H9 (cell line): ENCODE measurements at regions not wholly inside any gene's neighbourhood (a gene's known extent, or its start where the extent isn't known, plus 50 kb on each side); places are given as distances from the start of the nearest gene placed in this dataset.

Experiments used
- DNase-seq: peaks from one replicate; pipeline ENCODE4 v3.0.0-alpha.2; 2017
- H2AFZ ChIP-seq: one replicate; pipeline ENCODE4 v1.6.1; 2013; ENCODE audit warnings: mild to moderate bottlenecking, low read length, control low read depth, moderate library complexity
- H2AK5ac ChIP-seq: 2 replicates; pipeline ENCODE4 v1.6.1; 2013; ENCODE audit warnings: low read length, control low read depth, mixed read lengths; ENCODE audit not compliant: insufficient read length
- H2BK120ac ChIP-seq: one replicate; pipeline ENCODE4 v1.6.1; 2013; ENCODE audit warnings: low read depth, mild to moderate bottlenecking, low read length, control low read depth, inconsistent platforms; ENCODE audit not compliant: poor library complexity, severe bottlenecking
- H2BK12ac ChIP-seq: 2 replicates; pipeline ENCODE4 v1.6.1; 2013; ENCODE audit warnings: low read length, control low read depth, mixed read lengths, low read depth; ENCODE audit not compliant: insufficient read length
- H2BK15ac ChIP-seq: 2 replicates; pipeline ENCODE4 v1.6.1; 2013; ENCODE audit warnings: low read depth, low read length, control low read depth
- H2BK20ac ChIP-seq: one replicate; pipeline ENCODE4 v1.6.1; 2013; ENCODE audit warnings: low read depth, mild to moderate bottlenecking, low read length, control low read depth, inconsistent platforms; ENCODE audit not compliant: poor library complexity, severe bottlenecking
- H2BK5ac ChIP-seq: 2 replicates; pipeline ENCODE4 v1.6.1; 2013; ENCODE audit warnings: low read length, control low read depth, mixed read lengths; ENCODE audit not compliant: insufficient read length
- H3K14ac ChIP-seq: 2 replicates; pipeline ENCODE4 v1.6.1; 2013; ENCODE audit warnings: low read length, control low read depth; ENCODE audit not compliant: insufficient read depth
- H3K18ac ChIP-seq: 2 replicates; pipeline ENCODE4 v1.6.1; 2013; ENCODE audit warnings: low read depth, mild to moderate bottlenecking, mixed read lengths, low read length, control low read depth; ENCODE audit not compliant: insufficient read length
- H3K23ac ChIP-seq: 2 replicates; pipeline ENCODE4 v1.6.1; 2013; ENCODE audit warnings: low read length, control low read depth, mixed read lengths, low read depth; ENCODE audit not compliant: insufficient read length
- H3K23me2 ChIP-seq: 2 replicates; pipeline ENCODE4 v1.6.1; 2013; ENCODE audit warnings: low read depth, mild to moderate bottlenecking, mixed read lengths, low read length, control low read depth; ENCODE audit not compliant: insufficient read length, poor library complexity, severe bottlenecking
- H3K27ac ChIP-seq: 2 replicates; pipeline ENCODE4 v1.5.1; 2013; ENCODE audit warnings: low read length, control low read depth, mixed read lengths, low read depth; ENCODE audit not compliant: insufficient read length
- H3K27me3 ChIP-seq: 2 replicates; pipeline ENCODE4 v1.6.1; 2013; ENCODE audit warnings: low read length, control low read depth, inconsistent platforms; ENCODE audit not compliant: insufficient read depth
- H3K4ac ChIP-seq: 2 replicates; pipeline ENCODE4 v1.6.1; 2013; ENCODE audit warnings: low read depth, mild to moderate bottlenecking, control low read depth, inconsistent platforms, low read length, moderate library complexity
- H3K4me1 ChIP-seq: 2 replicates; pipeline ENCODE4 v1.6.1; 2013; ENCODE audit warnings: low read length, control low read depth, inconsistent platforms; ENCODE audit not compliant: insufficient read depth
- H3K4me2 ChIP-seq: 2 replicates; pipeline ENCODE4 v1.6.1; 2013; ENCODE audit warnings: low read length, control low read depth, mixed read lengths; ENCODE audit not compliant: insufficient read length, insufficient read depth
- H3K56ac ChIP-seq: 2 replicates; pipeline ENCODE4 v1.6.1; 2013; ENCODE audit warnings: low read depth, mild to moderate bottlenecking, mixed read lengths, low read length, control low read depth; ENCODE audit not compliant: insufficient read length
- H3K79me1 ChIP-seq: 2 replicates; pipeline ENCODE4 v1.6.1; 2013; ENCODE audit warnings: low read depth, mild to moderate bottlenecking, moderate library complexity, low read length, control low read depth, inconsistent platforms; ENCODE audit not compliant: insufficient read depth, poor library complexity, severe bottlenecking
- H3K79me2 ChIP-seq: 2 replicates; pipeline ENCODE4 v1.6.1; 2013; ENCODE audit warnings: low read length, control low read depth, inconsistent platforms; ENCODE audit not compliant: insufficient read depth
- H3K9ac ChIP-seq: 2 replicates; pipeline ENCODE4 v1.6.1; 2013; ENCODE audit warnings: low read length, control low read depth, mixed read lengths; ENCODE audit not compliant: insufficient read length; ENCODE audit errors: extremely low read depth
- H3K9me3 ChIP-seq: one replicate; pipeline ENCODE4 v1.6.1; 2013; ENCODE audit warnings: low read depth, low read length, inconsistent platforms; ENCODE audit not compliant: control insufficient read depth
- H3T11ph ChIP-seq: one replicate; pipeline ENCODE4 v1.6.1; 2013; ENCODE audit warnings: mild to moderate bottlenecking, low read length, control low read depth, inconsistent platforms
- H4K20me1 ChIP-seq: one replicate; pipeline ENCODE4 v1.6.1; 2013; ENCODE audit not compliant: control insufficient read depth, insufficient read length, insufficient read depth
- H4K5ac ChIP-seq: 2 replicates; pipeline ENCODE4 v1.6.1; 2013; ENCODE audit warnings: low read depth, mild to moderate bottlenecking, mixed read lengths, low read length, control low read depth; ENCODE audit not compliant: insufficient read length
- H4K8ac ChIP-seq: replicated peaks from 2 replicates; pipeline ENCODE4 v1.6.1; 2013; ENCODE audit warnings: low read length, control low read depth, mixed read lengths, low read depth; ENCODE audit not compliant: insufficient read length
- H4K91ac ChIP-seq: 2 replicates; pipeline ENCODE4 v1.6.1; 2013; ENCODE audit warnings: low read depth, mild to moderate bottlenecking, moderate library complexity, mixed read lengths, low read length, control low read depth; ENCODE audit not compliant: insufficient read length
- H3K27ac Mint-ChIP-seq, 3 experiments: 2 replicates in 2 of 3; 3 replicates in 1 of 3; pipeline ENCODE4 v1.8.0; 2020 to 2021; ENCODE audit warnings: mixed read lengths in 3 of 3, mild to moderate bottlenecking in 1 of 3, moderate library complexity in 1 of 3
- H3K27me3 Mint-ChIP-seq: 2 replicates; pipeline ENCODE4 v1.8.0; 2021; ENCODE audit warnings: low read depth, mild to moderate bottlenecking, moderate library complexity, mixed read lengths
- H3K36me3 Mint-ChIP-seq, 3 experiments: 2 replicates in 2 of 3; 3 replicates in 1 of 3; pipeline ENCODE4 v1.8.0; 2020 to 2021; ENCODE audit warnings: low read depth in 3 of 3, mixed read lengths in 3 of 3; ENCODE audit not compliant: insufficient read depth in 1 of 3
- H3K4me1 Mint-ChIP-seq, 2 experiments: 2 replicates each; pipeline ENCODE4 v1.8.0; 2020; ENCODE audit warnings: mixed read lengths in 2 of 2
- H3K4me3 Mint-ChIP-seq, 2 experiments: 2 replicates in 1 of 2; 3 replicates in 1 of 2; pipeline ENCODE4 v1.8.0; 2020 to 2021; ENCODE audit warnings: mild to moderate bottlenecking in 2 of 2, mixed read lengths in 2 of 2, moderate library complexity in 1 of 2
- H3K9me3 Mint-ChIP-seq, 2 experiments: 2 replicates in 1 of 2; 3 replicates in 1 of 2; pipeline ENCODE4 v1.8.0; 2020; ENCODE audit warnings: mild to moderate bottlenecking in 2 of 2, mixed read lengths in 2 of 2, moderate library complexity in 1 of 2
- CTCF ChIP-seq: fragments of 200-600 bp; sonication (generic); conservative IDR thresholded peaks from 3 replicates; pipeline ENCODE4 v1.8.0; 2021; ENCODE audit warnings: antibody characterized with exemption, mild to moderate bottlenecking
- WGBS: extraction: QIAGEN DNeasy Blood & Tissue Kit; methylation state at CpG from one replicate; pipeline ENCODE4 v1.1.7; 2013; ENCODE audit warnings: missing lambda C conversion rate, low lambda C conversion rate, mixed read lengths; ENCODE audit not compliant: insufficient read length; ENCODE audit errors: extremely low coverage; 5-methylcytosine and 5-hydroxymethylcytosine counted together

GRCh38 chr2:100733391-100734187 is 86.3 kb upstream of the NPAS2 start:
- H2BK120ac ChIP-seq: no peak overlapping the region
- Mint-ChIP-seq H3K36me3 (peaks cover 0 to 10% (median 4%) of the 10 kb centered on the region in 3 experiments; a peak in 3 of 7 replicates), H3K9me3 (peaks cover 8 to 11% of the 10 kb centered on the region in 2 experiments), H3K27ac (no peak overlapping the region), H3K4me1 (peaks cover 8 to 17% of the 10 kb centered on the region in 2 experiments), H3K4me3 (no peak overlapping the region), H3K27me3 (peaks cover 5% of the 10 kb centered on the region; the same call in 1 of the 2 replicates)
- H3K27me3 ChIP-seq: no peaks in the 10 kb centered on the region
- no peak overlapping the region for H2BK5ac ChIP-seq
- H2AFZ ChIP-seq: no peak overlapping the region
- H2BK15ac ChIP-seq: no peak overlapping the region
- no peak overlapping the region for H3K14ac ChIP-seq
- no peak overlapping the region for H3K18ac ChIP-seq
- no CpG with 5 or more reads among the region's 11 CpGs for WGBS
- H3K9ac ChIP-seq: no peak overlapping the region
- H4K20me1 ChIP-seq: no peaks in the 10 kb centered on the region
- no peak overlapping the region for H4K8ac ChIP-seq
- no peaks in the 10 kb centered on the region for H3K4me1 ChIP-seq
- H4K5ac ChIP-seq: no peak overlapping the region
- H3K9me3 ChIP-seq: no peaks in the 10 kb centered on the region
- no peak overlapping the region for H3K4me2 ChIP-seq
- H3K4ac ChIP-seq: no peak overlapping the region
- no peaks in the 10 kb centered on the region for H3K23me2 ChIP-seq
- peak; percentile 51 for DNase-seq
- H3K56ac ChIP-seq: no peak overlapping the region
- no peak overlapping the region for H2BK12ac ChIP-seq
- H3T11ph ChIP-seq: no peak overlapping the region
- TF ChIP-seq CTCF: no peak
- H2BK20ac ChIP-seq: no peak overlapping the region
- H2AK5ac ChIP-seq: no peak overlapping the region
- no peak overlapping the region for H3K23ac ChIP-seq
- H4K91ac ChIP-seq: no peak overlapping the region
- H3K79me1 ChIP-seq: no peaks in the 10 kb centered on the region
- no peaks in the 10 kb centered on the region for H3K79me2 ChIP-seq
- no peak overlapping the region for H3K27ac ChIP-seq
